NCI-H345 treated with DMSO at 0.1 percent for 48 hours (cell line): ENCODE measurements at regions not wholly inside any gene's neighbourhood (a gene's known extent, or its start where the extent isn't known, plus 50 kb on each side); places are given as distances from the start of the nearest gene placed in this dataset.
A peak's percentile ranks its signal among the peaks of the same experiment; 100 is the strongest.

Source experiments
- DNase-seq: peaks from one replicate; lab custom pipeline; 2025; ENCODE audit not compliant: unreplicated experiment; lab: John Stamatoyannopoulos, UW

- DNase-seq, result no peak
Observed at GRCh38 chr9:119533504-119533903, 164.3 kb upstream of the BRINP1 start.

DNA sequence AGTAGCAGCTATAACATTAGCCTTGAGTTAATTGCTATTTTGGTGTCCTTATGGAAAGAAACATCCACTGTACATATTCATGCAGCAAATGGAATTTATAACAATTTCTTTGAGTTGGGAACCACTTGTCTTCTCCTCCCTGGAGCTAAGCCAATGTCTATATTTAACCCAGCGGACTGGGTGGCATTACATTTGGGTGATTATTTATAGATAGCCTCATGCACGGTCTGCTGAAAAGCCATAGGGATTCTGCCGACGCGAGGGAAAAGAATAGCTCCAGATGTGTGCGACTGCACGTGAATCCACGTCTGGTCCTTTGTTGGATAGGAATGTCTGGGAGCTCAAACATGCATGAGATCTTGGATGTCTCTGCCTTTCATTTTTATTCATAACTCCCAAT, 157.5 kb upstream of the BRINP1 start:
- peak; percentile 66 for DNase-seq

- DNase-seq, result no peak
Observed at GRCh38 chr9:119523508-119523907, 154.3 kb upstream of the BRINP1 start.

DNA sequence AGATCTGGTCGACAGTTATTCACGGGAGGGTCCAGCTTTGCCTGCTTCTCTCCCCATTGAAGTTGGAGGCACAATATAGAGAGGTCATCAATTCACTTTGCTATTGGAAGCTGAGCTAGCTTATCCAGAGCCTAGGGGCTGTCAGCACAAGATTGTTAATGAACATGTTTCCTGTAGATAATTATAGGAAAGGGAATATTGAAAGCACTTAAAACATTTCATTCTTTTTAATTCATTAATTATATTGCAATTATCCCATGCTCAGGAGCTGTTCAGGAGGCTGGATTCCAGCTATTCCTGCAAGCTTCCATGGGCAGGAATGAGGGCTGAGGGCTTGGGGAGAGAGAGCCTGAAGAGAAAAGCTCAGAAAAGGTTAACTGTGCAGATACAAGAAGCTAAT, 153.1 kb upstream of the BRINP1 start:
- no peak for DNase-seq

- DNase-seq, result no peak
Observed at GRCh38 chr9:119509291-119509905, 140.2 kb upstream of the BRINP1 start.

DNA sequence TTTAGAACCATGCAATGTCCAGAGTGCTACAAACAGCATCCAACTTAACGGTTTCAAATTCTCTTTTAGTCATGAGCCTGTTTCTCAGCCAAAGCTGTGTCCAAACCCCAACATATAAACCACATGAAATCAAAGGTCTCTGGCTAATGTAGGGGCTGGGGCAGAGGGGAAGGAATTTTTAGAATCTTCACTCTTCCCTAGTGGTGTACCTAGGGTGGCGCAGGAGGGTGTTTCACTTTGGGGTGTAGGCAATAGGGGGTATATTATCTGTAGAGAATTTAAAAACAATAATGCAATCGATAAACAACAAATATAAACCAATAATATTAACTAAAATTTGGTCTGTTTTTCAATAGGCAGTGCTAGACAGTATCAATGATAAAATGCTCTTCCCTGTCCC, 132.1 kb upstream of the BRINP1 start:
- no peak for DNase-seq

- DNase-seq, result no peak
Observed at GRCh38 chr9:119500072-119500771, 131.0 kb upstream of the BRINP1 start.

DNA sequence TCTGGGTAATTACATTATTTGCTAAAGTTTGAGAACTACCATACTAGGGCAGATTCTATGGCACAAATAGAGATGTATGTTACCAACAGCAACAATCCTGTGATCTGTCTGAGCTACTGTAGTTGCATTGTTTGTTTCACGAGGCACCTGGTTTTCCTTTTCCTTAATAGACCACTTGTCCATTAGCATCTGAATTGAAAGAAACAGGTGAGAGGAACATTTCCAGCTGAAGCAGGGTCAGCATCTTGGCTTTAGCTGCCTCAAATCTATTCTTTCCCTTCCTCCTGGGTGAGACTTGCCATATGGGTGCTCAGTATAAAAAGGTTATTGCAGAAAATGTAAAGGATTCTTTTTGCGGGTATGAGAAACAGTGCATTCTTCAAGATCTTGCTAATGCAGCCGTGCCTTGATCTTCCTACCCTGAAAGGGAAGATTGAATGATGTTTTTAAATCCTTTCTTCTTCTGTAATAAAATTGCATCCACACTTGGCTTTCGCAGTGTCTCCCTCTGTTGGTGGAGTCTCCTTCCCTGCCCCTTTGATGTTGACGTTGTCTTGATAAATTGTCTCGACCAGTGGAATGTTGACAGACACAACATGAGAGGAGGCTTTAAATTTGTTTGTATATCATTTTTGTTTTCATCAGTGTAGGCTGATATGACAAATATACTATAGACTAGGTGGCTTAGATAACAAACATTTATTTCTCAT, 118.0 kb upstream of the BRINP1 start:
- no peak for DNase-seq

DNA sequence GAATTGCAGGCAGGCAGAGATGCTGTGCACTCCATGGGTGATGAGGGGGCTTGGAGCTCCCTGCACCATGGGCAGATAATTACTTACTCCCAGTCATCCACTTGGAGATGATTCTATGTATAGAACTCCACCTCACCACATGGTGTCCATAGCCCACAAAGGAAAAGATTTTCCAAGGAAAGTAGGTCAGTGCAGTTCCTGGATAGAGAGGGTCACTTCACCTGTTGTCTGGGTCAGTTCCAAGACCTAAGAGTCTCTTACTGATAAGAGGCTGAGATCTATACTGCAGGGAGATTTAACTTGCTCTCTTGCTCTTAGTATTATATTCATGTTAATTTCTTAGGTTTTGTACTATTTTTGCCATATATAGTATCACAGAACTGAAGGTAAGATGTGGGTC, 113.9 kb upstream of the BRINP1 start:
- DNase-seq, result no peak

GRCh38 chr9:119477197-119477596, 108.0 kb upstream of the BRINP1 start:
- DNase-seq, result no peak

- no peak for DNase-seq
Observed at GRCh38 chr9:119458068-119458467, 88.8 kb upstream of the BRINP1 start.

DNA sequence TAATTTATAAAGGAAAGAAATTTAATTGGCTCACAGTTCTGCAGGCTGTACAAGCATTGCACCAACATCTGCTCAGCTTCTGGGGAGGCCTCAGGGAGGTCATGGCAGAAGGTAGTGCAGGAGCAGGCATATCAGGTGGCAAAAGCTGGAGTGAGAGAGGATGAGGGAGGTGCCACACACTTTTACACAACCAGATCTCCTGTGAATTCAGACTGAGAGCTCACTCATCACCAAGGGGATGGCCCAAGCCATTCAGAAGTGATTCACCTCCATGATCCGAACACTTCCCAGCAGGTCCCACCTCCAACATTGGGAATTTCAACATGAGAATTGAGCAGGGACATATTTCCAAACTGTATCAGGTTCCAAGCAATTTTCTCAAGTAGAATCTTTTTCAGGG, 84.7 kb upstream of the BRINP1 start:
- DNase-seq, result no peak

- no peak for DNase-seq
Observed at GRCh38 chr9:119453490-119453911, 84.3 kb upstream of the BRINP1 start.

DNA sequence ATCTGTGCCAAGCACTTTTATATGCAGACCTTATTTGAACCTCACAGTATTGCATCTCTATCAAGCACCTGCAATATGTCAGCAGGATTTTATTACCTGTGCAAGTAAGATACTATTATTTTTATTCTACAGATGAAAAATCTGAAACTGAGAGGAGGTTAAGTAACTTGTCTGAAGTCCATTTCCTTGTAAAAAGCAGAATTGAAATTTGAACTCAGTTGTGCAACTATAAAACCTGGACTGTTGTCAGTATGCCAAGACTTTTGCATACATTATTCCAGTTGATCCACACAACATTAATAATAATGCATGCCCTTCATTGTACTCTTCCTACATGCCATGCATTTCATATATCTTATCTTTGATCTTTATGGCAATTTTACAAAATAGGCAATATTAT, 82.2 kb upstream of the BRINP1 start:
- no peak for DNase-seq

GRCh38 chr9:119443179-119443578, 73.9 kb upstream of the BRINP1 start:
- DNase-seq, result no peak

- no peak for DNase-seq
Observed at GRCh38 chr9:119441832-119442231, 72.6 kb upstream of the BRINP1 start.

- no peak for DNase-seq
Observed at GRCh38 chr9:119441338-119441737, 72.1 kb upstream of the BRINP1 start.

DNA sequence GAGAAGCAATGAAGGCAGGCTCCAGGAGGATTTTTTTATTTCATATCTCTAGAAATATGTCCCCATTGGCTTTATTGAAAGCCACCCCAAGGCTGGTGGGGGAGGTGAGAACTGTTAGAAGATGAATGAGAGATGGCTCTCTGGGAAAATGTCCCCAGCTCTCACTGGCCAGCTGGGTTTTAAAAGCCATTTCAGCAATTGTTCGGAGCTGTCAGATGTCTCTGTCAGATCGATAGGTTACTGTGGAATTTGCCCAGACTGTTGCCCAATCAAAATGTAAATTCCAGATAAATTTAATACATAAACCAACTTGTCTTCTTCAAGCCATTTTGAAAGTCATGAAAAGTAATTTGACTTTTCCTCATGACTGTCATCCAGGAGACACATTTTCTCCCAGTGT, 67.0 kb upstream of the BRINP1 start:
- DNase-seq, result no peak

DNA sequence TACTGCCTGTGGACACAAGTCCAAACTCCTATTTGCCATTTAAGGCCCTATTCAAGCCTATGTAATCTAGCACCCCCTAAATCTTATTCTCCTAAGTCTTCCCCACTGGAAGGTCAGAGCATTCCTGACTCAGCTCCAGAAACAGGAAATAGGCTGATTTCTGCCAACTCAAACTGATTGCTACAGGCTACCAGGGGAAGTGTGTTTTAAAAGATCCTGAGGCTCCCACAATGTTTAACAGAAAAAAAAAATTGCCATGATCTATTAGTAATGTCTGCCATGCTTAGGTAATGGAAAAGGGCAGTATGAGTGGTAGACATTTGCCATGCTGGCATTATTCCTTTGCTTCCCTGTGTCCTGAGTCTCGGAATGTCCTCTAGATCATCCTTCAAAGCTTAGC, 65.8 kb upstream of the BRINP1 start:
- DNase-seq, result no peak

- DNase-seq, result no peak
Observed at GRCh38 chr9:119432428-119432827, 63.2 kb upstream of the BRINP1 start.

DNA sequence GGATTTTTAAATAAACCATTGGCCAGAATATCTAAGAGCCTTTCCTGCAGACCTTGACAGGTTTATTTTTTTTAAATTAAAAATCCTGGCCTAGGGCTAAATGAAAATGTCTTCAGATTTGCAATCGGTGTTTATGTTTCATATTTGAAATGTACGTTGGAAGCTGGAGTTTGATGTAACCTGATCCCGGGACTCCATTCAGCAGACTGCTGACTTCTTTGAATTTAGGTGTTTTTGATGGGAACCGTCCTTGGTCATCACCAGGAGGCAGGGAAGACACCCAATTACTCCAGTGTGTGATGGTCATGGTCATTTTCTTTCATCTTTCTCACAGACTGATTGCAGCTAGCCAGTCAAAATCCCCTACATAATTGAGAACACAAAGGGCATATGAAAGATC, 60.1 kb upstream of the BRINP1 start:
- no peak for DNase-seq

DNA sequence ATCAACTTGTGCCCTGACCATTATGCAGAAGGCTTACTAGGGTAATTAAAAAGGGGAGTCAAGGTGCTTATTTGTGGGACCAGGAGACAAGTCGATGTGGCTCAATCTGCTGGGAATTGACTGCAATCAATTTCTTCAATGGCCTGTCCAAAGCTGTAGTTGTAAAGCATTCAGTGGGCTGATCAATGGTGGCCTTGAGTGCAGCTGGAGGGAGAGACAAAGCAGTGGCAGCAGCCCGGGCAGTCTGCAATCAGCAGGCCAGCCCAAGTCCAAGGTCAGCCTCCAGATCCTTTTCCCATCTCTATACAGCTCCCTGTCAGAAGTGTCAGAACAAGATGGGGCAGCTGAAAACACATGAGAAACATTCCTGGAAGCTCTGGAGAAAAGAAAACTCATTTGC, 51.0 kb upstream of the BRINP1 start:
- no peak for DNase-seq
